GM21390 (cell line): ENCODE measurements at regions not wholly inside any gene's neighbourhood (a gene's known extent, or its start where the extent isn't known, plus 50 kb on each side); places are given as distances from the start of the nearest gene placed in this dataset.
"Not testable (repeated sequence)": the region's sequence is repeated elsewhere in the genome, so short reads cannot be mapped to it uniquely, and the experiment has no call there.

ENCODE experiments used
- ATAC-seq: cut with Tn5 transposase; IDR thresholded peaks from one replicate; pipeline ENCODE4 v1.9.1; 2021; ENCODE audit not compliant: unreplicated experiment

DNA sequence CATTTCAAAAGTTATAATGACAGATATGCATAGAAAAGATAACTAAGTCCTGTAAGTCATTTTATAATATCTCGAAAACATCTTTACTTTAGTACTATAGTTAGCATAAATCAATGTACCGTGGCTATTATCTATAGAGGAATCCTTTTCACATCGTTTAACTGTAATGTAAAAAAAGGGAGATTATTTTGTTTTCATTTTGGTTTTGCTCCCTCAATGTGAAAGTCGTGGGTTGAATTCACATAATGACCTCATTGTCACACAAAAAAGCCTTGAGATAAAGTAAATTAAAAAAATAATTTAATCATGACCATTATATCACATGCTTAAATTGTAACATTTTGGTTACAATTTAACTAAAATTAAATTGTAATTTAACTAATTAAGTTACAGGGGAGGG is 560.5 kb upstream of the POT1 start:
- no peak for ATAC-seq

DNA sequence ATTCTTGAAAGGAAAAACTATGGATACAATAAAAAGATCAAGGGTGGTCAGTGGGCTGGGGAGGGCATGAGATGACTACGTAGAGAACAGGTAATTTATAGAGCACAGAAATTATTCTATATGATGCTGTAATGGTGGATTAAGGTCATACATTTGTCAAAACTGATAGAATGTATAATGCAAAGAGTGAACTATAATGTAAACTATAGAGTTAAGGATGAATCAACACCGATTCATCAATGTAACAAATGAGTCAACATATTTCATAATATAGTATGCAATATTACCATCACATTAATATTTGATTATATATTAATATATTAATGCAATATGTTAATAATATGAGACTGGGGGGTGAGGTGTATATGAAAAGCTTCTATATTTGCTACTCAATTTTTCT is 555.6 kb upstream of the POT1 start:
- no peak for ATAC-seq

DNA sequence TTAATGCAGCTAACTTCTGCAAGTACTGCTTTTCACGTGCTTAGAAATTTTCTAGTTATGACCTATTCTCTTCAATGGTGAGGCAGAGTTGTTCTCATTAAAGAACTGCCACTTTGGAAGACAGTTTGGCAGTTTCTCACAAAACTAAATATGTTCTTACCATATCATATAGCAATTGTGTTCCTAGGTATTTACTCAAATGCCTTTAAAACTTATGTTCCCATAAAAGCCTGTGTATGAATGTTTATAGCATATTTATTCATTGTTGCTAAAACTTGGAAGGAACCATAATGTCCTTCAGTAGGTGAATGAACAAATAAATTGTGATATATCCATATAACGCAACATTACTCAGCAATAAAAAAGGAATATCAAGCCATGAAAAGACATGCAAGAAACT is 555.1 kb upstream of the POT1 start:
- ATAC-seq: no peak

DNA sequence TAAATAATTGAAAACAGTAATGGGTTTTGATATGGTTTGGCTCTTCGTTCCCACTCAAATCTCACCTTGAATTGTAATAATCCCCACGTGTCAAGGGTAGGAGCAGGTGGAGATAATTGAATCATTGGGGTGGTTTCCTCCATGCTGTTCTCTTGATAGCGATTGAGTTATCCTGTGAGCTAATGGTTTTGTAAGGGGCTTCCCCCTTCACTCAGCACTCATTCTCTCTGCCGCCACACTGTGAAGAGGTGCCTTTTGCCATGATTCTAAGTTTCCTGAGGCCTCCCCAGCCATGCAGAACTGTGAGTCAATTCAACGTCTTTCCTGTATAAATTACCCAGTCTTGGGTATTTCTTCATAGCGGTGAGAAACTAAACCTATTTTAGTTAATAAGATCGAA is 551.7 kb upstream of the POT1 start:
- no peak for ATAC-seq

DNA sequence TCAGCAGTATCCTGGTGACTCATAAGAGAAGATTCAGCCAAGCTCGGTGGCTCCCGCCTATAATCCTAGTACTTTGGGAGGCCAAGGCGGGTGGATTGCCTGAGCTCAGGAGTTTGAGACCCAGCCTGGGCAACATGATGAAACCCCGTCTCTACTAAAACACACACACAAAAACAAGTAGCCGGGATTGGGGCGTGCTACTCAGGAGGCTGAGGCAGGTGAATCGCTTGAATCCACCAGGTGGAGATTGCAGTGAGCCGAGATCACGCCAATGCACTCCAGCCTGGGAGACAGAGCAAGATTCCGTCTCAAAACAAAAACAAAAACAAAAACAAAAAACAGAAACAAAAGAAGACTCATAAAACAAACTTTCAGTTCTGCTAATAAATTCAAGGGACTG is 551.1 kb upstream of the POT1 start:
- no peak for ATAC-seq

DNA sequence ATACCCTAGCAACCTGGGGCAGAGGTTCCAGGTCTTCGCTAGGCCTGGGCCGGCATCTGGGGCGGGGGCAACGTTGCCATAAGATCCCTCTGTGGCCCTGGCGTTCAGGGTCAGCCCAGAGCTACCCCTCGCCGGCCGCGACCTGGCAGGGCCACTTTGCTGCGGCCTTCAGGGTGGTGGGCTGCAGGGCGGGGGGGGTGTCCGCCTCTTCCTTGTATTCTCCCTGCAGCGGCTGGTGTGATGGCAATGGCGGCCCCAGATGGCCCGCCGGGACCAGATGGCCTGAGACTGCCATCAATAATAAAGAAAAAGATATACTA is 539.2 kb upstream of the POT1 start:
- no peak for ATAC-seq

DNA sequence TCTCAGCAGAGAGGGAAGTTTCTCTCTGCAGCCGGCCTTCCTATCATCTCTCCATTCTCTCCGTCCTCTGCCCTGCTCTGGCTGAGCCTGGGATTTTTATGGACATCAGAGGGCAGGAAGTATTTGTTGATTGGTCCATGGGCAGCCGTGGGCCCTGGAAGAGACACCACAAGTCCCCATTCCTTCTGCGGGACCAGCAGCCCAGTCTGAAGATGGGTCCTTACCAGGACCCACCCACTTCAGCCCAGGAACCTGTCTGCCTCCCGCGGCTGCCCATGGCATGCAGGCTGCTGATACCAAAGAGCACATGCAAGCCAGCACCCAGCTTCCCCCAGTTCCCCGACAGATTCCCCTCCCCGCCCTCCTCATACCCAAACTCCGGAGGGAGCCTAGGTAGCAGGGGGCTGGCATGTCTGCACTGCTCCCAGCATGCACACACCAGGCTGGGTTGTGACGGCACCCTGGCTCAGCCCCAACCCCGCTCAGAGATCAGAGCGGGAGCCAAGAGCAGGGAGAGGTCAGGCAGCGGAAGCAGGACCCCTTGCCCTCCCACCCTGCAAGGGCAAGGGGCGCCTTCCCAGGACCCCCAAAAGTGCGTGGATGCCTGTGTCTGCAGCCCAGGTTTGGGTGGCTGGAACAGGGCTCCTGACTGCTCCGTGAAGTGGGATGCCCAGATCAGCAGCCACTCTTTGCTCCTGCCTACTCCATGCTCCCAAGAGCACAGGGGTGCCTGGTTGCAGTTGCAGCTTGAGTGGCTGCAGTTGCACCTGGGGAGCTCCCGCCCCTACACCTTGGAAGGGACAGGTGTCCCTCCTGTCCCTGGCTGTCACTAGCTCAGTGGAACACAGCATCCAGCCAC is 538.6 kb upstream of the POT1 start:
- no peak for ATAC-seq

DNA sequence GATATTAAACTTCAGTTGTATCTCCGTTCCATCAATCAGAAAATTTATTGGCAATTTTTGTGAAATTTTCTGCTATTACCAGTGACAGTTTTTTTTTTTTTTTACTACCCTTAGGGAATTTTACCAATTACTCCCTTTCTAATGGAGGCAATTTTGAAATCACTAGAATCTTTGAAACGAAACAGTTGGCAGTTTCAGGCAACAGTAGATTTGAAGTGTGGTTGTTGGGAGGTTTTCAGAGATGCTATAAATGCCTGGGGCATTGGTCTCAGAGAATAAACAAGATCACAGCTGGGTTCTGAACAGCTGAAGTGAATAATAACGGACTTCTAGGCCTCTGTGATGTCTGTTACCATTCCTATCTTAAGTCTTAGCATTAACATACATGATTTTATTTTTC is 535.9 kb upstream of the POT1 start:
- no peak for ATAC-seq

DNA sequence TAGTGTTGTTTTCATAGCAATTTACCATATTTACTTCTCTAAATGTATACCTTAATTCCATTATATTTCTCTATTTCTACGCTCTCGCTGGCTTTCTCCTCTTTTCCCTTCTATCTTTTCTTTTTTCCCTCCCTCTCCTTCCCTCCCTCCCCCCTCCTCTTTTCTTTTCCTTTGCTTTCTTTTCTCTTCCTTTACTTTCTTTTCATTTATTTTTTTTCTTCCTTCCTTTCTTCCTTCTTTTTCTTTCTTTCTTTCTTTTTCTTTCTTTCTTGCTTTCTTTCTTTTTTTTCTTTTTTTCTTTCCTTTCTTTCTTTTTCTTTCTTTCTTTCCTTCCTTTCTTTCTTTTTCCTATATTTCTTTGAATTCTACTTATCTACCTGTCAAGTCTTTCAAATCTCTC is 533.0 kb upstream of the POT1 start:
- no peak for ATAC-seq

DNA sequence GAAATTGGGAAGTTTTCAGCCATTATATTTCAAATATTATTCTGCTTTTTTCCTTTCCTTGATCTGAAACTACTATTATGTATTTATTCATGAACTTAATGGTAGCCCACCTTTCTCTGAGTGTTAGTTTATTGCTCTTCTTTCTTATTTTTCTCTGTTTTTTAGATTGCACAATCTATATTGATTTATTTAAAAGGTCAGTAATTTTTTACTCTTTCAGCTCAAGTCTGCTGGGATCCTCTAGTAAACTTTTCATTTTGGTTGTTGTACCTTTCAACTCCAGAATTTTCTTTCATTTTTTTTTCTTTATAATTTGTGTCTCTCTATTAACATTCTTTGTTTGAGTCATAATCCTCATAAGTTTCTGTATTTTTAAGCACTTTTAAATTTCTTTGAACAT is 529.4 kb upstream of the POT1 start:
- no peak for ATAC-seq

DNA sequence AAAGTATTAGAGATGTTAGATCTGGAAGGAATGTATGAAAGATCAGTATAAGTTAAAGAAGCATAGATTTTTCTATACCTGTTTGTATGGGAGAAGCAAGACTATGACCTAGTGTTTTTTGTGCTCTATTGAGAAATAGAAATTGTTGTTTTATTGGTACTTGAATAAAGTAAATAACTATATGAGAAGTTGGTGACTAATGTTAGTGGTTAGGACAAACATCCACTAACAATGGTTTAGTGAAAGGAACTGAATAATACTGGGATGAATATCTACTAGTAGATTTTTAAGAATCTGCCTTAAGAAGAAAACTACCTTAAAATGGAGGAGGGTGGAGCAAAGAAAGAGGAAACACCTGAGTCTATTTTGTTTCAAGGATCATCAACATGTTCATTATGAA is 521.1 kb upstream of the POT1 start:
- ATAC-seq: no peak

DNA sequence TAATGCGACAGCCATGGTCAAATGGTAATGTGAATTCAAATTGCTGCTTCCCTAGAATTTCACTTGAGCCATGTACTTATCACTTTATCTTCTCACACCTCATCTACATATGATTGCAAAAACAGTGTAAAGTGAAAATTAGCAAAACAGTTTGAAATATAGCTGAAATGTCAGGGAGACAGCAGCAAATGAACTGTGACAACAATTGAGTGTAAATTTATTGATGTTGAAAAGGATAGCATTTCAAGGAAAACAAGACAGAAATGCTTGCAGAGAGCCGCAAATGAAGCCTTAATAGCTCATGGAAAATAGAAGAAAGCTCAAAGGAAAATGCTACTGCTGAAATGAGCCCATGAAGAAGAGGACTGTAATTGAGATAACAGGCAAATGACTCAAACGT is 516.2 kb upstream of the POT1 start:
- ATAC-seq: no peak

DNA sequence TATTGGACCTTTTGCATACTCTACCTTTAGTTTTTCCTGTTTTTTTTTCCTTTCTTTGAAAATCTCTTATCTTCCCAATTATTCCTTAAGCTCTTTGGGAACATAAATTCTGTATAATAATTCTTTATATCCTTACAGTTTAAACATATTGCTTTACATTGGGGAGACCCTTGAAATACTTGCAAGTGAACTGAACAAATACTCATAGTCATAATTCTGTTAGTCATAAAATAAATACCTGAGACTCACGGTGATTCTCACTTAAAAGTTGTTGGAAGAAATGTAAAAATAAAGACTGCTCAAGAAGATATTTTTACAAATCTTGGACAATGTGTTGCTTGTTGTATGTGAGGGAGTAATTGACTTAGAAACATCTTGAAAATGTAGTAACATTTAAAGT is 515.2 kb upstream of the POT1 start:
- no peak for ATAC-seq

DNA sequence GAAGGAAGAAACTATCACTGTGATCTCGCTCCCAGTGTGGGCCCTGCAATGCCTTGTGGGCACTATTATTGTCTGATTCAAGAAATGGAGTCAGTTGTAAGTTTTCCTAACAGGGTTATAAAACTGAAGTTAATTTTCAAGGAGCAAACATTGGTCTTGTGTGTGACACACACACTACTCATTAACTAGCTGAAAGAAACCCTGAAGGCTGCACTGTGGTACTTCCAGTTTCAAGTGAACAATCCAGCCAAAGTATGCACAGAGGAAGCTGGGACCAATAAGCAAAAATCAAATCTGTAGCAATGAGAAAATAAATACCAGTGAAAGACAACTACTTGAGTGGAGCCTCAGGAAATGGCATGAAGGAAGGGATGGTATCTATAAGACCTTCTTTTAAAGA is 506.6 kb upstream of the POT1 start:
- no peak for ATAC-seq

DNA sequence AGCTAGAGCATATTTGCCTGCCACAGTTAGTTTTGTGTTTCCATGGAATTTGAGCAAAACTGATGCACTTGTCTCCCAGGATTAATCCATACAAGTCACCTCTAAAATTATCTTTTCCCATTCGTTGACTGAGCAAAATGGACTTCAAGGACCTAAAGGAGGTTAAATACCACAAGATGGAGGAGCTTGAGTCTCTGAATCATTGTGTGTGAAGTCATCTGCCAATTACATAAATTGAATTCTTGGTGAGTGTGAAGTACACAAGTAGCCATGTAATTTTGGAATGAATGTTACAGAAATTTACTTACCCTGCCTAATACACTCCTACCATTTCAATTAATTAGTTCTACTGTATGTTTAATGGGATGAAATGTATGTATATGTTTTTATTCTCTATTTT is 501.7 kb upstream of the POT1 start:
- no peak for ATAC-seq

DNA sequence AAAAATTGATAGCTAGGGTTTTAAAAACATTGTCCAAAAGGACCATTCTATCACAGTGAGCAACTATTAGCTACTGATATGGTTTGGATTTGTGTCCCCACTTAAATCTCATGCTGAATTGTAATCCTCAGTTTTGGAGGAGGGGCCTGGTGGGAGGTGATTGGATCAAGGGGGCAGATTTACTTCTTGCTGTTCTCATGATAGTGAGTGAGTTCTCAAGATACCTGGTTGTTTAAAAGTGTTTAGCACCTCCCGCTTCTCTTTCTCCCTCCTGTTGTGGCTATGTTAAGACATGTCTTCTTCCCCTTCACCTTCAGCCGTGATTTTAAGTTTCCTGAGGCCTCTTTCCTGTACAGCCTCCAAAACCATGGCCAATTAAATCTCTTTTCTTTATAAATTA is 500.4 kb upstream of the POT1 start:
- no peak for ATAC-seq

DNA sequence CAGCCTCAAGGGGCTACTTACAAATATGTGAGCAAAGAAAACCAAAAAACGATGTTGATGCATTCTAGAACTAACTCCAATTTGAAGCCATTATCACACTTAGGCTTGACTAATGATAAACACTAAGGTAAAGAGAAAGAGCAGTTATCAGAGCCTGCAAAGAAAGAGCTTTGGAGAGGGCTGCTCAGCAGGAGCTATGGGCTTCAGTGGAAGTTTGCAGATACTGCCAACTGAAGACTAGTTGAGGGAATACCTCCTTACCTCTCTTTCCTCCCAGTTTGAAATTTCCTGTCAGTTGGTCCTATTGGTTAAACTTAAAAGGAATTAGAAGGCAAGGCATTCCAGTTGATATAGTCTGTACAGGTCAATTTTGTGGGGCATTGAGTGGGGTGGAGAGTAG is 498.1 kb upstream of the POT1 start:
- no peak for ATAC-seq

DNA sequence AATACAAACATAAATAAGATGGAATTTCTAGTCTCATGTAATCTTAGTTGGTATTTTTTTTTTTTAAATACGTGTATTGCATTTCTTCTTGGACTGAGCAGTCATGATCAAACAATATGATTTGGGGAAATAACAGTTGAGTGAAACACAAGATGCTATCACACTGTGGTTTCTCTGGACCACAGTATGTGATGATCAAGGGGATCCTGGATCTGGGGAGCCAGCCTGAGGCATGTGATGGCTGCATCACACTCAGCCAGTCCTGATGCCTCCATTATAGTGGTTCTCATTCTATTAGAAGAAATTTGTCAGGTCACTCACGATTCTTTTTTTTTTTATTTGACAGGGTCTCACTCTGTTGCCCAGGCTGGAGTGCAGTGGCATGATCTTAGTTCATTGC is 495.9 kb upstream of the POT1 start:
- no peak for ATAC-seq

DNA sequence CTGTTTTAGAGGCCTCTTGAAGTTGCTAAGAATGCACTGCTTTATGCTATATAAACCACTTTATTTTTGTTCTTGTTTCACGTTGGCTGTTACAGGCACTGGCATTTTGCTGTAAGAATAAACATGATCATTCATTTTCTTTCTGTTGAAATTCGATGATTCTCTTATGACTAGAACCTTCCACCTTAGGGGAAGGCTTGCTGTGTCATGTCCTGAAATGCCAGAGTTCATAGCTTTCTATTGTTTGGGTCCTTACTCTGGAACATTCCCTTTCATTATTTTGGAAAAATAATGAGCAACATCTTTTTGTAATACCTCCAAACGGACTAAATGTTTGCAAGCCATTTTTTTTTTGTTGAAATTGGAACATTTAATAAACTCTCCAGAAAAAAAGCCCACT is 495.1 kb upstream of the POT1 start:
- no peak for ATAC-seq

DNA sequence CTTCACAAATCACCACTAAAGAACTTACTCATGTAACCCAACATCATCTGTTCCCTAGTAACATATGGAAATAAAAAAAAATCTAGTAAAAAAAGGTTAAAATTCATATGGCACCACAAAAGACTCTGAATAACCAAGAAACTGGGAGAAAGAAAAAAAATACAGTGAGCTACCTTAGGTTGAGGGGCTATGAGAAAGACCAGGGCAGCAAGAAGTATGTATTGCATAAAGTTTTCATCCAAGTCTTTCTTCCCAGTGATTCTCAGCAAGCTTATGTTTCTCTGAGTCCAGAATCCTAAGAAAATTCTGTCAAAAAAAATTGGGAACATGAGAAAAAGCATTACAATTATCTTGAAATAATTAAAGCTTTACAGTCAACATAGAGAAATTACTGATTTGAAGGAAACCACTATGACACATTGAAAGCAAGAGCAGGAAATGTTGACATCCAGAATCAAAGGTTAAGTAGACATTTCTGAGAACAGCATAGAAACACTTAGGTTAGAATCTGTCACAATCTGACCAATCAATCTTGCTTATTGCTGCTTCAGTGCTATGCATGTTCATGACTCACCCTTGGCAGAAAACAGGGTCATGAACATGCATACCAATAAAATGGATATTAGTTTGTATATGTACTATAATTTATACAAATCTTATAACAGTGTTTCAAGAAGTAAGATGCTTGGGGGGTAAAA is 494.0 kb upstream of the POT1 start:
- no peak for ATAC-seq

DNA sequence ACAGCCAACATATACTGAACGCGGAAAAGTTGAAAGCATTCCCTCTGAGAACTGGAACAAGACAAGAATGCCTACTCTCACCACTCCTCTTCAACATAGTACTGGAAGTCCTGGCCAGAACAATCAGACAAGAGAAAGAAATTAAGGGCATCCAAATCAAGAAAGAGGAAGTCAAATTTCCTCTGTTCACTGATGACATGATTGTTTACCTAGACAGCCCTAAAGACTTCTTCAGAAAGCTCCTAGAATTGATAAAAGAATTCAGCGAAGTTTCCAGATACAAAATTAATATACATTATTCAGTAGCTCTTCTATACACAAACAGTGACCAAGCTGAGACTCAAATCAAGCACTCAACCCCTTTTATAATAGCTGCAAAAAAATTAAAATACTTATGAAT is 491.8 kb upstream of the POT1 start:
- ATAC-seq: not testable (repeated sequence)

DNA sequence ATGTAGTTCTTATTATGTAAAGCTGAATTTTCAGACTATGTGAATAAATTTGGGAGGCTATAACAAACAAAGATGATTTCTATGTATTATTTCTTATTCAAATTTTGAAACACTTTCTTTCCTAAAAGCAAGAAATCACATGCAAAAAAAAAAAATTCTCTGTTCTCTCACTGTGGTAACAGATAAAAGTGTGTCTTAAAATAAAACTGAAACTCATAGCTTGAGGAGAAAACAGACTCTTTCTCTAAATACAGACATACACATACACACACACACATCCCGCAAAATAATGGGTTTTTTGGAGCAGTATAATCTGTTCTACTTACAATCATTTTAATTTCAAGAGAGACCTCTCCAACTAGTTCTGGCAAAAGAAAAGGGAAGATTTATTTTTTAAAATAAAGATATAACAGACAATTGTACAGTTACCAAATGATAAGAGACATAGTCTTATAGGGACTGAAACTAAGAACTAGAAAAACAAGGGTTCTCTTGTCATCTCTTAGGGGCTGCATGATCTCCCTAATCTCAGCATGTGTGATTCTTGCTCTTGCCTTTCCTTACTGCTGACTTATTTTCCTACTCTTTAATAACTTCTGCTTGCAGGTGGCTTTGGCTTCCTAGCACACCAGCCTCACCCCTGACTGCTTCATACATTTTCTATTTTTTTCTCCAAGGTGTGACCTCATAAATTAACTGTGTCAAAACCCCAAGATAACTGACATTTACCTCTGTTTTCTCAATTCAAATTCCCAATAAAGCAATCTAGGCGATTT is 483.5 kb upstream of the POT1 start:
- ATAC-seq: no peak
